ENCODE measurements at regions not wholly inside any gene's neighbourhood (a gene's known extent, or its start where the extent isn't known, plus 50 kb on each side); places are given as distances from the start of the nearest gene placed in this dataset.

DNA sequence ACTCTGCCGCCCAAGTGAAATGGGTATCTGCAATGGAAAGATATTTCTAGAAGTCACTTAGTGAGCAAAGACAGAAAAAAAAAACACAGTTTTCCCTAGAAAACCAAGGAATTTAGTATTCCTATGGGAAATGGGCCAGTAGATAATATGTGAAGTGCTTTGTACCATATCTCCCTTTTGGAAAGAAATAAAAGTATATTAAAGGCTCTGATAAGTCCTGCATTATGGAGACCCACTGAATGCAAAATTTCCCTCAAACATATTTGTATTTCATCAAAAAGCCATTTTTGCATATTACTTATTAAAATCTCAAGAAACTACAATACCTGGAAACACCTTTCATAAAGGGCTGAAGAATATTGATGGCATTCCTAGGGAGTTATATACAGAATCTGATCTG lies 51.6 kb upstream of the DYNLRB2 start:
- H3K27me3 ChIP-seq (ENCODE audit: control insufficient read depth, low read length), result no peaks in the 10 kb centered on the region
- no peak for TF ChIP-seq EZH2phosphoT487 (IDR thresholded peaks at IDR 0.05; ENCODE audit: borderline replicate concordance, low read length)
- TF ChIP-seq, protein P1, sequence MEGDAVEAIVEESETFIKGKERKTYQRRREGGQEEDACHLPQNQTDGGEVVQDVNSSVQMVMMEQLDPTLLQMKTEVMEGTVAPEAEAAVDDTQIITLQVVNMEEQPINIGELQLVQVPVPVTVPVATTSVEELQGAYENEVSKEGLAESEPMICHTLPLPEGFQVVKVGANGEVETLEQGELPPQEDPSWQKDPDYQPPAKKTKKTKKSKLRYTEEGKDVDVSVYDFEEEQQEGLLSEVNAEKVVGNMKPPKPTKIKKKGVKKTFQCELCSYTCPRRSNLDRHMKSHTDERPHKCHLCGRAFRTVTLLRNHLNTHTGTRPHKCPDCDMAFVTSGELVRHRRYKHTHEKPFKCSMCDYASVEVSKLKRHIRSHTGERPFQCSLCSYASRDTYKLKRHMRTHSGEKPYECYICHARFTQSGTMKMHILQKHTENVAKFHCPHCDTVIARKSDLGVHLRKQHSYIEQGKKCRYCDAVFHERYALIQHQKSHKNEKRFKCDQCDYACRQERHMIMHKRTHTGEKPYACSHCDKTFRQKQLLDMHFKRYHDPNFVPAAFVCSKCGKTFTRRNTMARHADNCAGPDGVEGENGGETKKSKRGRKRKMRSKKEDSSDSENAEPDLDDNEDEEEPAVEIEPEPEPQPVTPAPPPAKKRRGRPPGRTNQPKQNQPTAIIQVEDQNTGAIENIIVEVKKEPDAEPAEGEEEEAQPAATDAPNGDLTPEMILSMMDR (IDR thresholded peaks at IDR 0.05; ENCODE audit: low read depth, low read length, poor library complexity, severe bottlenecking), result no peak
- no peak overlapping the region for H3K4me2 ChIP-seq (ENCODE audit: low read length)
- no peaks in the 10 kb centered on the region for H3K9me2 ChIP-seq (replicated peaks; ENCODE audit: control insufficient read depth, low read length)
- no peaks in the 10 kb centered on the region for H3K79me2 ChIP-seq (ENCODE audit: control insufficient read depth, low read length)
- H4K20me1 ChIP-seq (ENCODE audit: control insufficient read depth, insufficient read depth, low read depth, low read length), result no peaks in the 10 kb centered on the region
- no peaks in the 10 kb centered on the region for H3F3A ChIP-seq (ENCODE audit: control insufficient read depth, insufficient read depth)
- H3K36me3 ChIP-seq (ENCODE audit: control insufficient read depth, low read length), result no peaks in the 10 kb centered on the region
- H3K4me1 ChIP-seq (ENCODE audit: control insufficient read depth, low read length), result no peaks in the 10 kb centered on the region
- H3K4me3 ChIP-seq (ENCODE audit: low read length), result no peak overlapping the region
- no peaks in the 10 kb centered on the region for H3K9me3 ChIP-seq (ENCODE audit: control insufficient read depth, insufficient read depth, low read length)
- H3K27ac ChIP-seq (ENCODE audit: low read depth, low read length), result no peak overlapping the region

DNA sequence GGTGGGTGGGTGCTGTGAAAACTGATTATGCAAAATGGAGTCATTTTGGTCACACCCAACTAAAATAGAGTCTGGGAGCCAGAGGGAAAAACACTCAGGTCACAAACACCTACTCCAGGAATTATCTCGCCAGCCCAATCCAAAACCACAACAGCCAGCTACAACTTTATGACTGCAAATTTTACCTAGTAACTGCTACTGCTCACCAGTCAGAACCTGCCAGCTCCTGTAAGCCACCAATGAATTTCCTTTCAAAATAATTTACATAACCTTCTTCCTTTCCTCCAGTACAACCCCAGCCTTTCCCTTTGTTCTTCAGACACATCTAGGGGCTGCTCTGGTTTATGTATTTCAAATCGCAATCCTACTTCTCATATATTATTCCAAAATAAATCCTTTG lies 52.6 kb upstream of the DYNLRB2 start:
- TF ChIP-seq, protein P1 (IDR thresholded peaks at IDR 0.05; ENCODE audit: low read depth, low read length, poor library complexity, severe bottlenecking), result no peak
- TF ChIP-seq EZH2phosphoT487 (IDR thresholded peaks at IDR 0.05; ENCODE audit: borderline replicate concordance, low read length), result no peak
- Histone ChIP-seq H3K79me2 (ENCODE audit: control insufficient read depth, low read length) (no peaks in the 10 kb centered on the region), H3K9me2 (replicated peaks; ENCODE audit: control insufficient read depth, low read length) (no peaks in the 10 kb centered on the region), H4K20me1 (ENCODE audit: control insufficient read depth, insufficient read depth, low read depth, low read length) (no peaks in the 10 kb centered on the region), H3K36me3 (ENCODE audit: control insufficient read depth, low read length) (no peaks in the 10 kb centered on the region), H3K4me2 (ENCODE audit: low read length) (no peak overlapping the region), H3K4me3 (ENCODE audit: low read length) (no peak overlapping the region), H3K27me3 (ENCODE audit: control insufficient read depth, low read length) (no peaks in the 10 kb centered on the region), H3F3A (ENCODE audit: control insufficient read depth, insufficient read depth) (no peaks in the 10 kb centered on the region), H3K27ac (ENCODE audit: low read depth, low read length) (no peak overlapping the region), H3K9me3 (ENCODE audit: control insufficient read depth, insufficient read depth, low read length) (no peaks in the 10 kb centered on the region), H3K4me1 (ENCODE audit: control insufficient read depth, low read length) (no peaks in the 10 kb centered on the region)

DNA sequence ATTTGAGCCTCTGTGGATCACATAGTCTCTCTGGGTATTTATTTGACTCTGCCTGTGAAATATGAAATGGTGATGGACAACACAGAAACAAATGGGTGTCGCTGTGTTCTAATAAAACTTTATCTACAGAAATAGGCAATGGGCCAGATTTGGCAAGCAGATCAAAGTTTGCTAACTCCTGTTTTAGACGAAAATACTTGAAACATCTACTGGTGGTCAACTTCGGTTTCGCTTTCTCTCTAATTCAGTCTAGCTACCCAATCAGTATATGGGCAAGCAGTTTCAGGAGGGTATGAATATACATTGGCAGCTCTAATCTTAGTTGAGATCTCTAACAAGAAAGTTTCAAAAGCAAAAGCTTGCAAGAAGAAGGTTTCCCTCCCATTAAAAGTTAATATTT lies 60.1 kb upstream of the DYNLRB2 start:
- Histone ChIP-seq H4K20me1 (ENCODE audit: control insufficient read depth, insufficient read depth, low read depth, low read length) (no peaks in the 10 kb centered on the region), H3K36me3 (ENCODE audit: control insufficient read depth, low read length) (no peaks in the 10 kb centered on the region), H3K9me2 (replicated peaks; ENCODE audit: control insufficient read depth, low read length) (no peaks in the 10 kb centered on the region), H3F3A (ENCODE audit: control insufficient read depth, insufficient read depth) (no peaks in the 10 kb centered on the region), H3K27ac (ENCODE audit: low read depth, low read length) (no peak overlapping the region), H3K4me2 (ENCODE audit: low read length) (no peak overlapping the region), H3K9me3 (ENCODE audit: control insufficient read depth, insufficient read depth, low read length) (no peaks in the 10 kb centered on the region), H3K79me2 (ENCODE audit: control insufficient read depth, low read length) (no peaks in the 10 kb centered on the region), H3K27me3 (ENCODE audit: control insufficient read depth, low read length) (no peaks in the 10 kb centered on the region), H3K4me1 (ENCODE audit: control insufficient read depth, low read length) (no peaks in the 10 kb centered on the region), H3K4me3 (ENCODE audit: low read length) (no peak overlapping the region)
- no peak for TF ChIP-seq EZH2phosphoT487 (IDR thresholded peaks at IDR 0.05; ENCODE audit: borderline replicate concordance, low read length)
- TF ChIP-seq, protein P1 (IDR thresholded peaks at IDR 0.05; ENCODE audit: low read depth, low read length, poor library complexity, severe bottlenecking), result no peak

DNA sequence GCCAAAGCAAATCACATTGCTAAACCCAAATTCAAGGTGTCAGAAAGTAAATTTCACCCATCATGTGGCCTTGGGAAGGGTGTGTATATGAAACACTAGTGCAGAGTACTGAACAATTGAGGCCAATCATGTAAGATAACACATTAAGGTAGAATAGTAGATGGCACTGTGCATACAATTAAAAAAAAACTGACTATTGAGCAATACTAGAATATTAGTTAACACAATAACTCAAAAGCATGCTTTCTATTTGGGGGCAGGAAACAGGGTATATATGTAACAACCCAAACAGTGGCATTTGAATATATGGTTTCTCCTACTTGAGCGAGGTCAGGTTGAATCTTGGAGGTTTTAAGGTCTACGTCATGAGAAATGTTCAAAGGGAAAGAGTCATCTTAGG lies 63.0 kb upstream of the DYNLRB2 start:
- no peaks in the 10 kb centered on the region for H3K9me2 ChIP-seq (replicated peaks; ENCODE audit: control insufficient read depth, low read length)
- H3F3A ChIP-seq (ENCODE audit: control insufficient read depth, insufficient read depth), result no peaks in the 10 kb centered on the region
- no peaks in the 10 kb centered on the region for H3K36me3 ChIP-seq (ENCODE audit: control insufficient read depth, low read length)
- no peaks in the 10 kb centered on the region for H4K20me1 ChIP-seq (ENCODE audit: control insufficient read depth, insufficient read depth, low read depth, low read length)
- H3K79me2 ChIP-seq (ENCODE audit: control insufficient read depth, low read length), result no peaks in the 10 kb centered on the region
- no peaks in the 10 kb centered on the region for H3K27me3 ChIP-seq (ENCODE audit: control insufficient read depth, low read length)
- no peak for TF ChIP-seq EZH2phosphoT487 (IDR thresholded peaks at IDR 0.05; ENCODE audit: borderline replicate concordance, low read length)
- TF ChIP-seq, protein P1 (IDR thresholded peaks at IDR 0.05; ENCODE audit: low read depth, low read length, poor library complexity, severe bottlenecking), result no peak
- no peak overlapping the region for H3K4me2 ChIP-seq (ENCODE audit: low read length)
- H3K4me1 ChIP-seq (ENCODE audit: control insufficient read depth, low read length), result no peaks in the 10 kb centered on the region
- H3K27ac ChIP-seq (ENCODE audit: low read depth, low read length), result no peak overlapping the region
- no peak overlapping the region for H3K4me3 ChIP-seq (ENCODE audit: low read length)
- H3K9me3 ChIP-seq (ENCODE audit: control insufficient read depth, insufficient read depth, low read length), result no peaks in the 10 kb centered on the region

Measured in DOHH2 (cell line).